ENCODE measurements at regions not wholly inside any gene's neighbourhood (a gene's known extent, or its start where the extent isn't known, plus 50 kb on each side); places are given as distances from the start of the nearest gene placed in this dataset.

DNA sequence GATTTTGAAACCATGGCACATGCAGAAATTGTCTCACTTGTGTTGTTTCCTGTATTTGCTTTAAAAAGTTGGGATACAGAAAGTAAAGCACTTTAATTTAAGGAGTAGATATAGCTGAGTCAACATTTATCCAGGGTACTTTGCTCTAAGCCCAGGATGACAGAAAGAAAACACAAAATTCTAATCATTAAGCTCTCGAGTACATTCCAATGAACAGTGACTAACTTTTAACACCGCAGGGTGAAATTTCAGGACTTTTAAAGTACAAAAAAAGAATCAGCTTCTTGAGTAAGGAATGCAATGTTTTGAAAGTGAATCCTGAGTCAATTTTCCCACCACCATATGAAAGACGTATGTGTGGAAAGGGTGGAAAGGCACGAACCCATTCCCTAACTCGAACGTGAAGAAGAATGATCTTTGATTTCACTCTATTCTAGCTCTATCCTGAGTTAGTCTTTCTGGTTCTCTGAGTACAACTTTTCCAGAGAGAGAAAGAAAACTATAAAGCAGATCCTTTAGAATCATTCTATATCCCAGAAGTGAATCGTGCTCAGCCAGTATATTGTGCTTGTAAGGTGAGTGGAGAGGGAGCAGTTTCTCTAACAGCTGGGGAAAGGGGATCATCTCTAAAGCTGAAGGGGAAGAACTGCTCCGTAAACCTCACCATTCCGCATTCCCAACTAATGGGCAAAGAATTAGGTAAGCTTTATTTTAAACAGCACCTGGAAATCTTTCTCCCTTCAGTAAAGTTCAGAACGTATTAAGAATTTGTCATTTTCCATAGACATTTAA lies 779.0 kb upstream of the FLRT2 start:
- TF ChIP-seq, protein P1, sequence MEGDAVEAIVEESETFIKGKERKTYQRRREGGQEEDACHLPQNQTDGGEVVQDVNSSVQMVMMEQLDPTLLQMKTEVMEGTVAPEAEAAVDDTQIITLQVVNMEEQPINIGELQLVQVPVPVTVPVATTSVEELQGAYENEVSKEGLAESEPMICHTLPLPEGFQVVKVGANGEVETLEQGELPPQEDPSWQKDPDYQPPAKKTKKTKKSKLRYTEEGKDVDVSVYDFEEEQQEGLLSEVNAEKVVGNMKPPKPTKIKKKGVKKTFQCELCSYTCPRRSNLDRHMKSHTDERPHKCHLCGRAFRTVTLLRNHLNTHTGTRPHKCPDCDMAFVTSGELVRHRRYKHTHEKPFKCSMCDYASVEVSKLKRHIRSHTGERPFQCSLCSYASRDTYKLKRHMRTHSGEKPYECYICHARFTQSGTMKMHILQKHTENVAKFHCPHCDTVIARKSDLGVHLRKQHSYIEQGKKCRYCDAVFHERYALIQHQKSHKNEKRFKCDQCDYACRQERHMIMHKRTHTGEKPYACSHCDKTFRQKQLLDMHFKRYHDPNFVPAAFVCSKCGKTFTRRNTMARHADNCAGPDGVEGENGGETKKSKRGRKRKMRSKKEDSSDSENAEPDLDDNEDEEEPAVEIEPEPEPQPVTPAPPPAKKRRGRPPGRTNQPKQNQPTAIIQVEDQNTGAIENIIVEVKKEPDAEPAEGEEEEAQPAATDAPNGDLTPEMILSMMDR (IDR thresholded peaks at IDR 0.05; ENCODE audit: poor library complexity): no peak
- TF ChIP-seq EZH2 (IDR thresholded peaks at IDR 0.05; ENCODE audit: borderline replicate concordance) (no peak), EZH2phosphoT487 (IDR thresholded peaks at IDR 0.05; ENCODE audit: low read depth, severe bottlenecking, unreplicated experiment) (no peak)
